GM21723 (cell line): ENCODE measurements at regions not wholly inside any gene's neighbourhood (a gene's known extent, or its start where the extent isn't known, plus 50 kb on each side); places are given as distances from the start of the nearest gene placed in this dataset.

ENCODE experiments used
- ATAC-seq: cut with Tn5 transposase; IDR thresholded peaks from one replicate; pipeline ENCODE4 v1.9.1; 2021; ENCODE audit warnings: mild to moderate bottlenecking, moderate library complexity; ENCODE audit not compliant: unreplicated experiment

DNA sequence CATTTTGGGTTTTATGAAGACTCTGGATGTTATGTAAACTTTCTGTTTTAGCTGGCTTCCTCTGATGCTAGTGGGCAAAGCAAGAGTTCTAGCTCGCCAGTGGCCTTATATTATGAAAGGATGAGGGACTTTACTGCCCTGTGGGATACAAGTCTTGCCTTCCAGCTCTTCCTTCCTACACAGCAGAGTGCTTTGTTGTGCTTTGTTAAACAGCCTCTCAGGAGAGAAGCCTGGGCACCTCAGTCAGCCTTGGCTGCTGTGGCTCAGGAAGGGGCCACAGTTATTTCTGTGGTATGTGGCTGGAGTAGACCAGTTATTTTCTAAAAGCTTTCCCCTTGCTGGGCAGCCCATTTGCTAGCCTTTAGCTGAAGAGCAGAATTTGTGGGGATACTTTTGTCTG, 69.5 kb upstream of the SUCLG2 start:
- no peak for ATAC-seq

DNA sequence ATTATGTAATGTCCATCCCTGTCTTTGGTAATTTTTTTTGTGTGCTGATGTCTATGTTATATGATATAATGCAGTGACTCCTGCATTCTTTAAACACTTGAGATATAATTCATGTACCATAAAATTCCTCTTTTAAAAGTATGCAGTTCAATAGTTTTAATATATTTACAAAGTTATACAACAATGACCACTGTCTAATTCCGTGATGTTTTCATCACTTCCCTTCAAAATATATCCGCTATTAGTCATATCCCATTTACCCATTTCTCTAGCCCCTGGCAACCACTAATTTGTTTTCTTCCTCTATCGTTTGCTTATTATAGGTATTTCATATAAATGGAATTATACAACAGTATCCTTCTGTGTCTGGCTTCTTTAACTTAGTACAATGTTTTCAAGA, 64.9 kb upstream of the SUCLG2 start:
- no peak for ATAC-seq

DNA sequence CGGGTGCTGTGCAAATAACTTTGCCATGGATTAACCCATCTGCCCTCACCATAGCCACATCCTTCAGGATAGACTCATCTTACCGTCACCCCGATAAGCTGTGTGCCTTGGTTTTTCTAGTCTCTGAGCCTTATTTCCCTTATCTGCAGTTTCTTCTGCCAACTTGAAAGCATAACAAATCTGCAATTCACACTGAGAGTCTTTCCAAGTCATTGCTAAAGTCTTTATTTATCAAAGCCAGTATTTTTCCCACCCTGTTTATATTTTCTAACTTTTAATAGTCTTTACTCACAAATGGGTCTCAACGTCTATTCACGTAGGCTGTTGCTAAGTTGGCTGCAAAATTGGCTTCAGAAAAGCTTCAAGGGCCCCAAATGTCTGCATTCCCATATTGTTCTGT, 61.6 kb upstream of the SUCLG2 start:
- ATAC-seq, result no peak

DNA sequence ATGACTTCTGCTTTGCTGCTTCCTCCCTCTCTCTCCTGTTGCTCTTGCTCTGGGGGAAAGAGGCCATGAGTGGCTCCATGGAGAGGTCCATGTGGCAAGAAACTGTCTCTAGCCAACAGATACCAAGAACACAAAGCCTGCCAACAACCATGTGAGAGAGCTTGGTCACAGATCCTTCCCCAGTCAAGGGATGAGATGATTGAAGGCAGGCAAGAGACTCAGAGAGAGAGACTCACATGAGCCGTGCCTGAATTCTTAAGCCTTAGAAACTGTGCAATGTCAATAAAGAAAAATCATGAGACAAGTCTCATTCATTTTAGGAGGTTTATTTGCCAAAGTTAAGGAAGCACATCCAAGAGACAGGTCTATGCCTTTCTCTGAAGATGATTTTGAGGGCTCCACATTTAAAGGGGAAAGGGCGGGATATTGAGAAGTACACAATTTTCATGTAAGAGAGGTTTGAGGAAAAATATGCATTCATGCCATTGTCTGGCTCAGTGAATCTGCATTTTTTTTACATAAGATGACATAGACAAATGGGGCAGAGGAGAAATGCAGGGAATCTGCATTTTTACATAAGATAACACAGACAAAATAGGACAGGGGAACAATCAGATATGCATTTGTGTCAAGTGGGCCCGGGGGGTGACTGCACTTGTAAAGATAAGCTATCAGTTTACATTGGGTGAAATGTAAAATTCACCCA, 59.5 kb upstream of the SUCLG2 start:
- no peak for ATAC-seq

DNA sequence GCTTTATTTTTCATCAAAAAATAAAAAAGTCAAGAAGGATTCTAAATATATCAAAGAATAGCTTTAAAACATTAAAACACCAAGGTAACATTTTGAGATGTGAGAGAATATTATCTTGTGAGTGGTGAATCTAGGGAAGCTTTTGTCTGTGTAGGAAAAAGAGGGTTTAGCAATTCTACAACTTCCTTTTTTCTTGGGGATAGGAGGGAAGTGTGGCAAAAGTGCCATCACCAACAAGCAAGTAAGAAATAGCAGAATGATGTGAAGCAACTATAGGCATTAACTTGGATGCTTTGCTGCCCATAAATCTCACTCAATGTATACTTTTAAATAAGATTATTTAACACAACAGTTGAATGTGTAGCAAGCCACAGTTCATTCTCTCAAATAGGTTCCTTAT, 57.8 kb upstream of the SUCLG2 start:
- ATAC-seq, result no peak

DNA sequence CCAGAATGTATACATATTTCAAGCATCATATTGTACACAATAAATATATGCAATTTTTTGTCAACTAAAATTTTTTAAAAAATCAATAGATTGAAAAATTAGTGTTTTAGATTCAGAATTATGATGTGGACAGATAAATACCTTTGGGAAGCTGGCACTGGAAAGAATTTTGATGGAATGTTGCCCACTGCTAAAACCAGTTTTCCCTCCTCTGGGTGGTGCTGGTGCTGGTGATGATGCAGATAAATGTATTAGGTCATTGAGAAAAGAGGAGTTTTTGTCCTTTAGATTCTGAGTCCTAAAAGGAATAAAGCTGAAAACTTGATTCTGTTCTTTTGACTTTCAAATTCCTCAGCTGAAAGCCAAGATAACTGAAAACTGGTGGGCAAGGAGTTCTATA, 56.0 kb upstream of the SUCLG2 start:
- ATAC-seq, result no peak

DNA sequence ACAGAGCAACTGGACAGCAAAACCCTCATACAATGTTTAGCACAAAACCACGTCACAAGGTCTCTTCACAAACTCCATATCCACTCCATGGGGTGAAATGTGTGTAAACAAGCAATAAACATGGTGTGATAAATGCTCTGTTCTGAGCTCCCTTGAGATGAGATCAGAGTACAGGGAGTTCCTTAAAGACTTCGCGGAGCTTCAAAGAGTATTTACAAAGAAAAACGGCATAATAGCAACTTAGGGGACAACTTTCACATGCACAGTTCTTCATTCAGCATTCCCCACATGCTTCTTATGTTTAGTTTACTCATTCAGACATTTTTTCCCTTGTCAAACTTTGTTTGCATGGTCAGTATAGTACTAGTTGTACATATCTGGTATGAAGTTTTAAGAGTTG, 52.5 kb upstream of the SUCLG2 start:
- no peak for ATAC-seq

DNA sequence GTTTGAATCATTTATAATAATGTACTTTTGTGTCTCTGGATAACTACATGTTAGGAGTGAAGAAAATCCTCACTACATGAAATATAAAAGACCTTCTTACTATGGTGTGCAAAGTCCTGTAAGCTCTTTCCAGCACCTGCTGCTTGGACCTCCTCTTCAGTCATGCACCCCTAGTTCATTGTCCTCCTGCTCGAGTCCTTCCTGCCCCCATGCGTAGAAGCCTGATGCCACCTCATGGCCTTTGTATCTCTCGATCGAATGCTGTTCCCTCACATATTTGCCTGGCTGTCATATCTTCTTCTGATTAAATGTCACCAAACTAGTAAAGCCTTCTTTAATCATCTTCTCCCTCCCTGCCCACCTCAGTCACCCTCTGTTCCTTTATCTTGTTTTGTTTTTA, 49.9 kb upstream of the SUCLG2 start:
- no peak for ATAC-seq
